ENCODE measurements at regions not wholly inside any gene's neighbourhood (a gene's known extent, or its start where the extent isn't known, plus 50 kb on each side); places are given as distances from the start of the nearest gene placed in this dataset.

GRCh38 chr12:131642771-131643170 is 68.1 kb upstream of the SFSWAP start (continued):
- TF ChIP-seq EZH2 (IDR thresholded peaks at IDR 0.05; ENCODE audit: low read depth, low read length, severe bottlenecking): no peak

All from H1 (cell line).